OCI-LY7 (cell line): ENCODE measurements at regions not wholly inside any gene's neighbourhood (a gene's known extent, or its start where the extent isn't known, plus 50 kb on each side); places are given as distances from the start of the nearest gene placed in this dataset.

ENCODE experiments used
- BruUV-seq: library from RNA; stranded (reverse); fragments of 400-500 nt; replicated peaks from 2 replicates; lab custom pipeline; 2021; lab: Mats Ljungman, UMichigan
- CTCF ChIA-PET: fragments of 300-600 bp; sonication (Branson Sonifier 250); formaldehyde crosslinking; loops from one replicate; lab custom pipeline; 2022; ENCODE audit warnings: antibody characterized with exemption; ENCODE audit not compliant: unreplicated experiment; lab: Charles Lee
- POLR2A ChIA-PET: fragments of 300-600 bp; sonication (Branson Sonifier 250); formaldehyde crosslinking; loops from one replicate; lab custom pipeline; 2022; ENCODE audit warnings: antibody characterized with exemption; lab: Charles Lee
- DNase-seq: peaks from one replicate; pipeline ENCODE4 v3.0.0-alpha.2; 2015; ENCODE audit warnings: low spot score
- H2AFZ ChIP-seq: fragments of 200-600 bp; sonication (generic), shearing (Covaris generic); 2 replicates; pipeline ENCODE4 v1.6.1; 2014; ENCODE audit warnings: mild to moderate bottlenecking, antibody characterized with exemption, low read length, moderate library complexity
- H3K27ac ChIP-seq: fragments of 200-600 bp; sonication (generic); 2 replicates; pipeline ENCODE4 v1.5.1; 2014; ENCODE audit warnings: mixed run types, low read depth, mild to moderate bottlenecking, moderate library complexity, low read length, inconsistent platforms; ENCODE audit not compliant: poor library complexity, severe bottlenecking
- H3K36me3 ChIP-seq: fragments of 200-600 bp; sonication (generic); 2 replicates; pipeline ENCODE4 v1.6.1; 2014; ENCODE audit warnings: mild to moderate bottlenecking, antibody characterized with exemption, low read length, moderate library complexity, mixed read lengths; ENCODE audit not compliant: insufficient read depth
- H3K4me1 ChIP-seq: fragments of 200-600 bp; sonication (generic); 2 replicates; pipeline ENCODE4 v1.5.1; 2014; ENCODE audit warnings: mild to moderate bottlenecking, low read length; ENCODE audit not compliant: insufficient read depth, poor library complexity, severe bottlenecking
- H3K4me2 ChIP-seq: fragments of 200-600 bp; sonication (generic); 2 replicates; pipeline ENCODE4 v1.6.1; 2014; ENCODE audit warnings: mild to moderate bottlenecking, low read length
- H3K4me3 ChIP-seq: fragments of 200-600 bp; sonication (generic); 2 replicates; pipeline ENCODE4 v1.5.1; 2014; ENCODE audit warnings: mild to moderate bottlenecking, low read depth, low read length; ENCODE audit not compliant: poor library complexity, severe bottlenecking
- H3K79me2 ChIP-seq: fragments of 200-600 bp; sonication (generic); 2 replicates; pipeline ENCODE4 v1.6.1; 2016; ENCODE audit warnings: low read depth, mild to moderate bottlenecking, low read length, moderate library complexity, mixed read lengths; ENCODE audit not compliant: insufficient read depth
- H3K9me2 ChIP-seq: fragments of 200-600 bp; sonication (generic); 2 replicates; pipeline ENCODE4 v1.6.1; 2016; ENCODE audit warnings: mild to moderate bottlenecking, low read length, mixed read lengths; ENCODE audit not compliant: insufficient read depth
- H3K9me3 ChIP-seq: fragments of 200-600 bp; sonication (generic); 2 replicates; pipeline ENCODE4 v1.6.1; 2014; ENCODE audit warnings: mild to moderate bottlenecking, mixed run types, low read length, mixed read lengths
- H4K20me1 ChIP-seq: fragments of 200-600 bp; sonication (generic); 2 replicates; pipeline ENCODE4 v1.6.1; 2014; ENCODE audit warnings: mild to moderate bottlenecking, antibody characterized with exemption, low read length, moderate library complexity, mixed read lengths; ENCODE audit not compliant: insufficient read depth
- CTCF ChIP-seq: fragments of 200-600 bp; sonication (generic); conservative IDR thresholded peaks from 2 replicates; pipeline ENCODE4 v1.5.1; 2014; ENCODE audit warnings: mild to moderate bottlenecking, antibody characterized with exemption, low read length, moderate library complexity, mixed read lengths
- EZH2phosphoT487 ChIP-seq: fragments of 200-600 bp; sonication (generic); IDR thresholded peaks from 2 replicates; pipeline ENCODE4 v1.6.1; 2018; ENCODE audit warnings: low read depth, borderline replicate concordance, mild to moderate bottlenecking, mixed run types, antibody characterized with exemption, low read length, moderate library complexity, mixed read lengths
- intact Hi-C: fragments of 100-400 bp; cut with micrococcal nuclease; formaldehyde crosslinking; loops from one replicate; pipeline ENCODE4 v1.10.0; 2022; ENCODE audit not compliant: unreplicated experiment

DNA sequence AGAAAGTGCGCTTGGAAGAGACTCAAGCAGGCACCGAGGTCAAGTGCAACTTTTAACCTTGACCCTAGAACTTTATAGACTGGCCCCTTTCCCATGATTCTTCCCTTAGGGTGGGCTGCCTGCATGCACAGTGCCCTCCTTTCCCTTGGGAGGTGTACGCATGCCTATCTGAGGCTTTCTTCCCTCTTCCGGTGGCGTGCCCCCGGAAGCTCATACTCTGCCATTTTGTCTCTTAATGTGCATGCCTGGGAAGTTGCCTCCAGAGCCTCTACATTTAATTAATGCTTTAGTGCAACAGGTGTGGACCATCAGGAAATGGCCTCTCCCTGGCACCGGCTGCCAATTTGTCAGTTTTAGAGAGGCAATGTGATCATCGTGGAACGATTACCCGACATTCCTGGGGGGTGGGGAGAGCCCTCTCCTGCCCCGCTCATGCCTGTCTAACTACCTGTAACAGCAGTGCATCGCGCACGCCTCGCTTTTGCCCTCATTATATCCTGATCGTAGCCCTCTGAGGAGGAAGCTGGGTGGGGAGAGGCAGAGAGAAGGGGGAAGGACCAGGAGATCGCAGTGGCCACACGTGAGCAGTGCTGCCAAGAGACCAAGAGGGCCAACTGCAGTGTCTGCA, 194.8 kb downstream of the TFCP2L1 start:
- no peak for TF ChIP-seq CTCF
- TF ChIP-seq EZH2phosphoT487, result no peak
- H3K27ac ChIP-seq, result no peak overlapping the region
- H3K4me2 ChIP-seq, result no peak overlapping the region
- ChIA-PET CTCF (no interaction called here), POLR2A (no interaction called here)
- no peak for DNase-seq
- no peaks in the 10 kb centered on the region for H4K20me1 ChIP-seq
- no peaks in the 10 kb centered on the region for H3K4me1 ChIP-seq
- no TSS peak for BruUV-seq
- intact Hi-C loops, result no loop called here
- no peaks in the 10 kb centered on the region for H3K79me2 ChIP-seq
- no peaks in the 10 kb centered on the region for H3K9me3 ChIP-seq
- H3K36me3 ChIP-seq, result no peaks in the 10 kb centered on the region
- no peaks in the 10 kb centered on the region for H3K9me2 ChIP-seq
- H2AFZ ChIP-seq, result no peak overlapping the region
- H3K4me3 ChIP-seq, result no peak overlapping the region

DNA sequence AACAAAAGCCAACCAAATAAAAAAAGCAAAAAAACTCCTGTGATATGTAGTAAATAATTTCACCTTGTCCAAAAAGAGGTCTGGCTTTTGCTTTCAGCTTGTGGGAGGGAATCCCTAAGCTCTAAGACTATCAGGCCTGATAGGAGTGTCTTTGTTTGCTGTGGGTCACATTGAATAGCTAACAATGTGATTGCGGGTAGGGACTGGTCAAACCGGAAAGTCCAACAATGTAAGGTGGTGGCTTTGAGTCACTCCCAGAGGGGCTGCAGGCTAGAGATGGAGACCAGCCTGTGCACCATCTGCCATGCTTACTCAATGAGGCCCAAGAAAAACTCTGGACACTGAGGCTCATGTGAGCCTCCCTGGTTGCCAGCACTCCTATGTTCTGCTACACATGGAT, 192.9 kb downstream of the TFCP2L1 start:
- H3K9me3 ChIP-seq, result no peaks in the 10 kb centered on the region
- TF ChIP-seq CTCF, result no peak
- TF ChIP-seq EZH2phosphoT487, result no peak
- DNase-seq, result no peak
- H2AFZ ChIP-seq, result no peak overlapping the region
- intact Hi-C loops, result no loop called here
- no peaks in the 10 kb centered on the region for H3K9me2 ChIP-seq
- ChIA-PET POLR2A (interaction anchor here (0.6 to 1.3 kb wide), 4 partner anchors 9 to 1714 kb away, joined by 3 to 6 read pairs (median 3); no protein-coding TSS in a partner anchor), CTCF (no interaction called here)
- no peak overlapping the region for H3K4me2 ChIP-seq
- H3K4me1 ChIP-seq, result no peaks in the 10 kb centered on the region
- H4K20me1 ChIP-seq, result no peaks in the 10 kb centered on the region
- no peaks in the 10 kb centered on the region for H3K79me2 ChIP-seq
- no peaks in the 10 kb centered on the region for H3K36me3 ChIP-seq
- no peak overlapping the region for H3K4me3 ChIP-seq
- H3K27ac ChIP-seq, result no peak overlapping the region
- no TSS peak for BruUV-seq

DNA sequence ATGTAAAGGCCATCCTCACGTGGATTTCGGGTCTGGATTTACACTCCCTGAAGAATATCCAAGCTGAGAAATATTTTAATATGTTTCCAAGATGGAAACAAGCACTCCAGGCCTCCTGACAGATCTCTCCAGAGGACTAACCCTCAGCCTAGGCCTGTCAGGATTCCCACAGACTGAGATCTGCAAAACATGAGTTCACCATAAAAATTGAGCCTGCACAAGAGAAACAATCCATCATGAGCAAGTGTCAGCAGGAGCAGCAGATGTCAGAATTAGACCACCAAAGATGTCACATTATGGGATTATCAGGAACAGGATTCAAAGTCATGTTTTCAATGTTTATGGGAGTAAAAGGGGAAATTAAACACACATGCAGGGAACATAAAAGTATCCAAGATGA, 191.3 kb downstream of the TFCP2L1 start:
- H3K4me2 ChIP-seq, result no peak overlapping the region
- no peaks in the 10 kb centered on the region for H4K20me1 ChIP-seq
- no peak overlapping the region for H3K27ac ChIP-seq
- H3K79me2 ChIP-seq, result no peaks in the 10 kb centered on the region
- H3K4me3 ChIP-seq, result no peak overlapping the region
- ChIA-PET POLR2A (no interaction called here), CTCF (interaction anchor here (0.6 kb wide), 1 partner anchor 614 kb away, joined by 5 read pairs; no protein-coding TSS in a partner anchor)
- no peaks in the 10 kb centered on the region for H3K36me3 ChIP-seq
- no peak for DNase-seq
- H3K9me2 ChIP-seq, result no peaks in the 10 kb centered on the region
- no TSS peak for BruUV-seq
- H3K4me1 ChIP-seq, result no peaks in the 10 kb centered on the region
- H2AFZ ChIP-seq, result no peak overlapping the region
- intact Hi-C loops, result no loop called here
- TF ChIP-seq EZH2phosphoT487 (no peak), CTCF (no peak)
- no peaks in the 10 kb centered on the region for H3K9me3 ChIP-seq
